ENCODE measurements at regions not wholly inside any gene's neighbourhood (a gene's known extent, or its start where the extent isn't known, plus 50 kb on each side); places are given as distances from the start of the nearest gene placed in this dataset.

DNA sequence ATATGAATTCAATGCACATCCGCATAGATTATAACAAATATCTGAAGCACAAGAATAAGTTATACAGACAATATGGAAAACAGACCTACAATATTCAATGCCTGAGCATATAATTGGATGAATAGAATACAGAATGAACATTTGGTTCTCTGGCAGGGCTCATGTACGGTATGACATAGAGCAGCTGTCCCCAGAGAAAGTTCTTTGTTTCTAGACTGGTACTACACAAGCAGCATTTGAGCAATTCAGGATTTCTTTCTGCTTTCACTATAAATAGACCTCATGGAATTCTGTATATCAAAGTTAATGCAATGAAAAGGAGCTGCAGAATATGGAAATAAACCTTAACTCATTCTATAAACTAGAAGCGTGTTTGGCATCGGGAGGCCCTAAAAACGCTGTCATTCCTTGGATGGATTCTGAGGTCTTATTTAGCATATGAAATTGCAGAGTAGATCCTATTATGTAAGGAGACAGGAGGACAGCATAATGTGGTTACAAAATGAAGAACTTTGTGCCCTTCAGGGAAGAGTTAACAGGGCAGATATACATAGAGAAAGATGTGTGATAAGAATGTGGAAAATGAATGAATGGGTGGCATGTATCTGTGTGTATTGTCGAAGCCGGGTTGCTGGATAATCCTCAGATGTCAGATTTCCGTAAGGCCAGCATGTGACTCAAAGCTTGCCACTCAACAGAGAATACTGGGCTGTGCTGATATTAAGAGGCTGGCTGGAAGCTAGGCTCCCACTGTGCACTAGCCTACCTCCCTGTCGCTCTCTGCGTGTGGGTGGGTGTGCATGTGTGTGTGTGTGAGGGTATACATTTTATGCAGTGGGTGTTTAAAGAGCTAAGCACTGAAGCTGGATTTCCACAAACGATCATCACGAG is 103.3 kb upstream of the SLC4A4 start:
- TF ChIP-seq, protein P1, sequence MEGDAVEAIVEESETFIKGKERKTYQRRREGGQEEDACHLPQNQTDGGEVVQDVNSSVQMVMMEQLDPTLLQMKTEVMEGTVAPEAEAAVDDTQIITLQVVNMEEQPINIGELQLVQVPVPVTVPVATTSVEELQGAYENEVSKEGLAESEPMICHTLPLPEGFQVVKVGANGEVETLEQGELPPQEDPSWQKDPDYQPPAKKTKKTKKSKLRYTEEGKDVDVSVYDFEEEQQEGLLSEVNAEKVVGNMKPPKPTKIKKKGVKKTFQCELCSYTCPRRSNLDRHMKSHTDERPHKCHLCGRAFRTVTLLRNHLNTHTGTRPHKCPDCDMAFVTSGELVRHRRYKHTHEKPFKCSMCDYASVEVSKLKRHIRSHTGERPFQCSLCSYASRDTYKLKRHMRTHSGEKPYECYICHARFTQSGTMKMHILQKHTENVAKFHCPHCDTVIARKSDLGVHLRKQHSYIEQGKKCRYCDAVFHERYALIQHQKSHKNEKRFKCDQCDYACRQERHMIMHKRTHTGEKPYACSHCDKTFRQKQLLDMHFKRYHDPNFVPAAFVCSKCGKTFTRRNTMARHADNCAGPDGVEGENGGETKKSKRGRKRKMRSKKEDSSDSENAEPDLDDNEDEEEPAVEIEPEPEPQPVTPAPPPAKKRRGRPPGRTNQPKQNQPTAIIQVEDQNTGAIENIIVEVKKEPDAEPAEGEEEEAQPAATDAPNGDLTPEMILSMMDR (IDR thresholded peaks at IDR 0.05; ENCODE audit: extremely low read depth in 1 of 2, insufficient read depth in 1 of 2, low read depth in 1 of 2, low read length in 2 of 2), result no peak
- no peak for TF ChIP-seq POLR2A (IDR thresholded peaks at IDR 0.05; ENCODE audit: low read depth, low read length)

Data from endothelial cell of umbilical vein (primary cell).